Ascending aorta (tissue), 2 donors: ENCODE measurements at regions not wholly inside any gene's neighbourhood (a gene's known extent, or its start where the extent isn't known, plus 50 kb on each side); places are given as distances from the start of the nearest gene placed in this dataset.

ENCODE experiments used
- DNase-seq, 2 donors: peaks; one replicate each; pipeline ENCODE4 v3.0.0-alpha.2; 2019; ENCODE audit warnings: low spot score in 2 of 2
- H3K27ac ChIP-seq, 2 donors: fragments of 200-600 bp; sonication (generic); one replicate each; pipeline ENCODE4 v1.5.1; 2016 to 2017; ENCODE audit warnings: mild to moderate bottlenecking in 1 of 2
- H3K27me3 ChIP-seq: fragments of 200-600 bp; sonication (generic); one replicate; pipeline ENCODE4 v1.5.1; 2017
- H3K36me3 ChIP-seq, 2 donors: fragments of 200-600 bp; sonication (generic); one replicate each; pipeline ENCODE4 v1.5.1; 2016
- H3K4me1 ChIP-seq, 2 donors: fragments of 200-600 bp; sonication (generic); one replicate each; pipeline ENCODE4 v1.5.1; 2016 to 2017; ENCODE audit warnings: mild to moderate bottlenecking in 1 of 2
- H3K4me3 ChIP-seq, 2 donors: fragments of 200-600 bp; sonication (generic); one replicate each; pipeline ENCODE4 v1.5.1; 2016 to 2017; ENCODE audit warnings: mild to moderate bottlenecking in 1 of 2
- H3K9me3 ChIP-seq, 2 donors: fragments of 200-600 bp; sonication (generic); one replicate each; pipeline ENCODE4 v1.5.1; 2016
- CTCF ChIP-seq, 3 experiments: fragments of 200-600 bp in 2 of 3; fragments of 450-650 bp in 1 of 3; sonication (generic) in 2 of 3; IDR thresholded peaks; one replicate each; pipeline ENCODE4 v1.5.1; 2016 to 2019; ENCODE audit warnings: antibody characterized with exemption in 3 of 3, mild to moderate bottlenecking in 1 of 3, moderate library complexity in 1 of 3
- intact Hi-C: fragments of 100-400 bp; cut with DNase I; formaldehyde crosslinking; loops from one replicate; pipeline ENCODE4 v1.15.1; 2023

DNA sequence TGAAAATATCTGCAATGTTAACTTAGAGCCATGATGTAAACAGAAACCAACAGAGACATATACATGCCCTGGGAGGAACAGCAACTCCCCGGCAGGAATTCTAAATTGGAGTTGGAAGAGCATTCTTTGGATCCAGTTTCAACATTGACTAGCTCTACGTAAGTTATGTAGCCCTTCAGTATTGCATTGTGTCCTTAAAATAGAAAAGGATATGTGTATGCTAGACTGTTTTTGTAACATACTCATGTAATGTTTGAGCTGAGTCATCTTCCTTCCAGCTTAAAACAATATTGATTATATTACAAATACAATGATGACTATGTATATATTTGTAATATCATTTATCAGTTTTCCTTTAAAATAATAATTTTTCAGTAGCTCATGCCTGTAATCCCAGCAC is 1422.2 kb upstream of the PCDH20 start:
- intact Hi-C loops, result no loop called here
- no peaks in the 10 kb centered on the region for H3K36me3 ChIP-seq
- no peak for TF ChIP-seq CTCF (IDR thresholded peaks at IDR 0.05)
- no peak for DNase-seq
- no peaks in the 10 kb centered on the region for H3K27me3 ChIP-seq
- H3K4me1 ChIP-seq, result no peaks in the 10 kb centered on the region
- H3K4me3 ChIP-seq, result no peak overlapping the region
- no peaks in the 10 kb centered on the region for H3K9me3 ChIP-seq
- H3K27ac ChIP-seq, result no peak overlapping the region

GRCh38 chr13:62829486-62829885 is 1413.8 kb upstream of the PCDH20 start:
- Histone ChIP-seq H3K4me1 (no peaks in the 10 kb centered on the region), H3K36me3 (no peaks in the 10 kb centered on the region), H3K9me3 (no peaks in the 10 kb centered on the region), H3K27me3 (no peaks in the 10 kb centered on the region), H3K4me3 (no peak overlapping the region), H3K27ac (no peak overlapping the region)
- TF ChIP-seq CTCF (IDR thresholded peaks at IDR 0.05), result no peak
- intact Hi-C loops, result no loop called here
- DNase-seq, result no peak

GRCh38 chr13:62799931-62800436 is 1384.3 kb upstream of the PCDH20 start:
- no peak for DNase-seq
- intact Hi-C loops, result no loop called here
- H3K27me3 ChIP-seq, result no peaks in the 10 kb centered on the region
- no peaks in the 10 kb centered on the region for H3K4me1 ChIP-seq
- H3K9me3 ChIP-seq, result no peaks in the 10 kb centered on the region
- H3K36me3 ChIP-seq, result no peaks in the 10 kb centered on the region
- H3K4me3 ChIP-seq, result no peak overlapping the region
- no peak overlapping the region for H3K27ac ChIP-seq
- TF ChIP-seq CTCF (IDR thresholded peaks at IDR 0.05), result no peak

DNA sequence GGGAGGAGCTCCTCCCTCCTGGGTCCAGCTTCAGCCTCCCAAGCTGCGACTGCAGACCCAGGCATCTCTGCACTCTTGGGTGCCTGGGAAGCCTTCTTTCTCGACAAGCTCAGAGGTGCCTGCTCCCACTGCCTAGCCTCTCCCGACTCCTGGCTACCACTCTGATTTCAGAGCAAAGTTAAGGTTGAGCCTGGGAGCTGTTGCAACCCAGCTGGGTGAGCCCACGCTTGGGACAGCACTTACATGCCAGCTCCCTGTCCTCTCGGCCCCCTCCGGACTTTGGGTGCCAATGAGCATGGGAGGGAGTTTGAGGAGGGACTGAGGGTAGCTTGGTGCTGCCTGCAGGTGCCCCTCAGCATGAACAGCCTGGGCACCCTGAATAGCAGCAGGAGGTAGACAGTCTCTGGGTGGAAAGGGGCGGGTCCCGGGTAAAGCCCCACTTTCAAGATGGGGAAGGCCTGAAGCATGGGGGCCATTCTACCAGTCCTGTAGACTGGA is 1383.4 kb upstream of the PCDH20 start:
- H3K4me1 ChIP-seq, result no peaks in the 10 kb centered on the region
- intact Hi-C loops, result no loop called here
- no peaks in the 10 kb centered on the region for H3K36me3 ChIP-seq
- H3K27ac ChIP-seq, result no peak overlapping the region
- no peaks in the 10 kb centered on the region for H3K27me3 ChIP-seq
- no peak overlapping the region for H3K4me3 ChIP-seq
- no peaks in the 10 kb centered on the region for H3K9me3 ChIP-seq
- no peak for TF ChIP-seq CTCF (IDR thresholded peaks at IDR 0.05)
- DNase-seq, result no peak

DNA sequence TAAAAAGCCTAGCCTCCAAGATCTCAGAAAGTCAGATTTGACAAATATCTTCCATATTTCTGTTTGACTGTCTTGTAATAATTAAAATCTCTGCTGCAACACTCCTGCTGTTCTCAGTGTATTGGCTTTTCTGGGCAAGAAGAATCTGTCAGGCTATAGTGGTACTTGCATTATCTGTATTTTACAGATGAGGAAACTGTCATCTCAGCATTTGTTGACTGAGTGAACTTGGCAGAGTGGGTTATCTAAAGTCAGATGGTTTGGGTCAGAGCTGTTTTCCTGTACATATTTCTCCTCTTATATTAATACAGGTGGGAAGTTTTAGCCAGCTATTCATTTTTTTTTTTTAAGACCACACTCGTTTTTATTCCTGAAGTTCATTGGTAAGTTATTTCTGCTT is 1378.2 kb upstream of the PCDH20 start:
- H3K4me3 ChIP-seq, result no peak overlapping the region
- no peaks in the 10 kb centered on the region for H3K27me3 ChIP-seq
- H3K9me3 ChIP-seq, result no peaks in the 10 kb centered on the region
- no peak for TF ChIP-seq CTCF (IDR thresholded peaks at IDR 0.05)
- H3K36me3 ChIP-seq, result no peaks in the 10 kb centered on the region
- intact Hi-C loops, result no loop called here
- no peaks in the 10 kb centered on the region for H3K4me1 ChIP-seq
- no peak overlapping the region for H3K27ac ChIP-seq
- no peak for DNase-seq

DNA sequence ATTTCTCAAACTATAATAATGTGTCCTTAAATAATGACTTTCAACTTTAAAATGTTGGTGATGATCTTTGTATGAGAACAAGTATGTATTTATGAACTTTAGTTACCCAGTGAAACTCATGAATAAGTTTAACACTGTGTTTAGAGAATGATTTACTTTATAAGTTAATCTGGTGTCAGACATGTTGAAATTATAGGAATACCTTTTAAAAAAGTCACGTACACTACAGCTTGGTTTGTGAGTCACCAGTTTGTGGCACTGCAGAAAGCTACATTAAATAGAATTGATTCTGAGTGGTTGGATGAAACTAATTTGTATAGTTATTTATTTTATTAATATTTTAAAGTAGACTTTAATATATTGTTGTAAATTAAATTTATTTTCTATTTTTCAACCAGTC is 1366.2 kb upstream of the PCDH20 start:
- no peak for TF ChIP-seq CTCF (IDR thresholded peaks at IDR 0.05)
- H3K4me1 ChIP-seq, result no peaks in the 10 kb centered on the region
- H3K4me3 ChIP-seq, result no peak overlapping the region
- H3K9me3 ChIP-seq, result no peaks in the 10 kb centered on the region
- no peak overlapping the region for H3K27ac ChIP-seq
- intact Hi-C loops, result no loop called here
- H3K27me3 ChIP-seq, result no peaks in the 10 kb centered on the region
- DNase-seq, result no peak
- H3K36me3 ChIP-seq, result no peaks in the 10 kb centered on the region
